ENCODE measurements at regions not wholly inside any gene's neighbourhood (a gene's known extent, or its start where the extent isn't known, plus 50 kb on each side); places are given as distances from the start of the nearest gene placed in this dataset.
"Not testable (repeated sequence)": the region's sequence is repeated elsewhere in the genome, so short reads cannot be mapped to it uniquely, and the experiment has no call there.

DNA sequence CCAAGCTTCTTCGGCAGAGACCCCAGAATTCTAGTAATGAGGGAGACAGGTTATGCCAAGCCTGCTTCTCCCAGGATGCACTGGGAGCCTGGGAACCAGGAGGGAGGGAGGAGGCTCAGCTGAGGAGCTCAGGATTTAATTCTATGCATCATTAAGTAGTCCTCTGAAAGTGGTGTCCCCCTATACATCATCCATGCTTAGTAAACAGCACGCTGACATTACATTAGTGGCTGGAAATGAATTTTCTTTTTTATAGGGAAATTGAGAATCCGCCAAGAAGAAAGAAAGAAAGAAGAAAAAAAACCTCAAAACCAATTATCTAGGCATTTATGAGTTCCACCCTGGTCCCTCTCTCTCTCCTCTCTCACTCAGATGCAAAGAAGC is 63.1 kb upstream of the PAX8 start:
- DNase-seq (ENCODE audit: low spot score in 2 of 2), result not testable (repeated sequence)

DNA sequence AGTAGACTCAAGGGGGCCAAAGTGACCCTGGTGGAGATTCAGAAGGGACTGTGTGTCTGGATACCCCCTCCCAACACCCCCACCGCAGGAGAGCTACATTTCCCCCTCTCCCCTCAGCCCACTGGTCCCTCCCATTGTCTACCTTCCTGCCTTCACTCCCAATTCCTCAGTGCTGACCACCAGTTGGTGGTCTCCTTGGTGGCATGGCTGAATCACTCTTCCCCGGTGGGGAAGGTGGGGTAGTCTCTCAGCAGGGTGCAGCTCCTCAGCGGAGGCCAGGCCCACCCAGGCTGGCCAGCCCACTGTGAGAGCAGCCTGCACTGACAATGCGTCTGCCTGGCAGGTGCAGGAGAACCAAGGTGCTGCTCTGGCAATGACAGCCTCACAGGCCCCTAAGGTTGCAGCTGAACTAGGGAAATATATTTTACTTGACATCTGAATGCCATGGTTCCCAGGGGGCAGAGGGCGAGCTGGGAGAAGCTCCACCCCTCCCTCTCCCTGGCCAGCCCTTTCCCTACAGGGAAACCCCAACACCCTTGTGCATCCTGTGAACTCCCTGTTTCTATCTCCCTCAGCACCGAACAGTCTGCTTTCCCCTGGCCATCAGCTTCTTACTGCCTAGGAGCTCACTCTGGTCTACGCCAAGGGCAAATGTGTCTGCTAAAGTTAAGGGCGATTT is 62.6 kb upstream of the PAX8 start:
- DNase-seq (ENCODE audit: low spot score in 2 of 2), result no peak
- no peak for FAIRE-seq

More for the DNA sequence above, 63.1 kb upstream of the PAX8 start:
- not testable (repeated sequence) for FAIRE-seq

DNA sequence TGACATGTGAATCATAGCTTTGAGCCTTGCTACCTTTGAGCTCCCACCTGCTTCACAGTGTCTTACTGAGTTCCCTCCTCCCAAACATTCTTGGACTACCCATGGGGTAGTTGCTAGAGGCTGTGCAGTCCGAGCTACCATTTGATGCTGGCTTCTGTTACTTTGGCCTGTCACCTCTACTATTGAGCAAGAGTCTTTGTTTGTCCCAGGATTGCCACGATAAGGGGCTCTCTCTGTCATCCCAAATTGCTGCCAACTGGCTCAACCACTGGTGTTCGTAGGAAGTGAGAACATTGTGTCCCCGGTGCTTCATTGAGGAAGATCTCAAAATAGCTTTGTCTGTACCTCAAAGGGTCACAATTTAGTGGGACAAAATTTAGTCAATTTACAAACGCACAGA is 59.1 kb upstream of the PAX8 start:
- DNase-seq (ENCODE audit: low spot score in 2 of 2) (no peak), FAIRE-seq (no peak)

- not testable (repeated sequence) for DNase-seq (ENCODE audit: low spot score in 2 of 2); FAIRE-seq
These were observed 57.3 kb upstream of the PAX8 start for GRCh38 chr2:113336040-113336439.

DNA sequence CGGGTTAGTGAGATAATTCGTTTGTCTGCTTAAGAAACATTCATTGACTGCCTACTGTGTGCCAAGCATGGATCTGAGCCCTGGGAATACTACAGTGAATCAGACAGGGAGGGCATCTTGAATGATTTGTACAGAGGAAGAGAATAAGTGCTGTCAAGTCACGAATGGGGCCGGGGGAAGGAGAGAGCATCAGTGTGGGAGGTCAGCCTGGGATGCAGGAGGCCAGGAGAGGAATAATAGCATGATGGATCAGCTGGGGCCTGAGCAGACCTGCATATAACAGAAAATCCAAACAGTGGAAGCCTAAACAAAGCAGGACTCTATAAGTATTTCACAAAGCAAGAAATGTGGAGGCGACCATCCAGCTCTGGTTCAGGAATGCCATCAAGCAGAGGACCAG is 55.4 kb upstream of the PAX8 start:
- DNase-seq (ENCODE audit: low spot score in 2 of 2) (no peak), FAIRE-seq (no peak)

- DNase-seq (ENCODE audit: low spot score in 2 of 2); FAIRE-seq: not testable (repeated sequence)
These were observed 55.0 kb upstream of the PAX8 start for GRCh38 chr2:113333735-113334134.

GRCh38 chr2:113330060-113330767 is 51.5 kb upstream of the PAX8 start:
- FAIRE-seq, result not testable (repeated sequence)

DNA sequence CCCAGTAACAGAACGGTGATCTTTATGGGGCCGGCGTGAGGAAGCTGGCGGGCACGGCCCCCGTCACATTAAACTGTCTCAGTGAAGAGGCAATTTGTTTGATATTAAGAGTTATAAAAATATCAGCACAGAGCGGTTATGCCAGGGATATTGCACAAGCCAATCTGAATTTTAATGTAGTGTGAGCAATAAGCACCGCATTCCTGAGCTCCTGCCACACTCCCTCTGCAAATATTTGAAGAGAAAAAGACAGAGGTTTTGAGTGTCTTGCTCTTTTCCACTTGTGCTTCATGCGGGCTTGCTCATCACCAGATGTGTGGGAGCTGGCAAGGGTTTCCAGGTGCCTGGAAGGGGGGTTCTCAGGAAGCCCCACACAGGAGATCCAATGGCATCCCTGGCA is 50.3 kb upstream of the PAX8 start:
- DNase-seq (ENCODE audit: low spot score in 2 of 2); FAIRE-seq: not testable (repeated sequence)

More at GRCh38 chr2:113330060-113330767, 51.5 kb upstream of the PAX8 start:
- DNase-seq (ENCODE audit: low spot score in 2 of 2), result not testable (repeated sequence)

DNA sequence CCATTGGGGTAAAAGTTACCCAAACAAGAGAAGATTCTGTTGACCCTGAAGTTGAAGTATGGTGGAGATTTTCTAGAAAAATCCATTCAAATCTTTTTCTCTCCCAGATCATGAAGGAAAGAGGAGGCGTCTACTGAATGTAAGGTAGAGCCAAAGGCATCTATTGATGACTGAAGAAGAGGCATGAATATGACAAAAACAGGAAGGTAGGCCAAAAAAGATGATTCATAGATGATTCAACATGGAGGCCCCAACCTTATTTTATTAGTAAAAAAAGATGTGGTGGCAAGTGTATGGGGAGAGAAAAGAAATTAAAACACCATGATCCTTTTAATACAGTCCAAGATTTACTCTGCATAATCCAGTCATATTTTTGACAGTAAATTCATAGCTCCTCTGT is 49.9 kb upstream of the PAX8 start:
- DNase-seq (ENCODE audit: low spot score in 2 of 2); FAIRE-seq: not testable (repeated sequence)
